Fibroblast of lung (primary cell): ENCODE measurements at regions not wholly inside any gene's neighbourhood (a gene's known extent, or its start where the extent isn't known, plus 50 kb on each side); places are given as distances from the start of the nearest gene placed in this dataset.

ENCODE experiments used
- EZH2 ChIP-seq: IDR thresholded peaks from 2 replicates; pipeline ENCODE4 v1.5.1; 2012; ENCODE audit warnings: low read length, control low read depth, mild to moderate bottlenecking; ENCODE audit errors: missing control alignments
- TF ChIP-seq, protein P1 (sequence below), 2 donors: IDR thresholded peaks in 1 of 2; conservative IDR thresholded peaks in 1 of 2; 1 replicate in 1 of 2; 2 replicates in 1 of 2; pipeline ENCODE4 v1.5.1; 2011 to 2012; ENCODE audit warnings: low read length in 2 of 2, control low read depth in 1 of 2, inconsistent platforms in 1 of 2, low read depth in 1 of 2, mild to moderate bottlenecking in 1 of 2

DNA sequence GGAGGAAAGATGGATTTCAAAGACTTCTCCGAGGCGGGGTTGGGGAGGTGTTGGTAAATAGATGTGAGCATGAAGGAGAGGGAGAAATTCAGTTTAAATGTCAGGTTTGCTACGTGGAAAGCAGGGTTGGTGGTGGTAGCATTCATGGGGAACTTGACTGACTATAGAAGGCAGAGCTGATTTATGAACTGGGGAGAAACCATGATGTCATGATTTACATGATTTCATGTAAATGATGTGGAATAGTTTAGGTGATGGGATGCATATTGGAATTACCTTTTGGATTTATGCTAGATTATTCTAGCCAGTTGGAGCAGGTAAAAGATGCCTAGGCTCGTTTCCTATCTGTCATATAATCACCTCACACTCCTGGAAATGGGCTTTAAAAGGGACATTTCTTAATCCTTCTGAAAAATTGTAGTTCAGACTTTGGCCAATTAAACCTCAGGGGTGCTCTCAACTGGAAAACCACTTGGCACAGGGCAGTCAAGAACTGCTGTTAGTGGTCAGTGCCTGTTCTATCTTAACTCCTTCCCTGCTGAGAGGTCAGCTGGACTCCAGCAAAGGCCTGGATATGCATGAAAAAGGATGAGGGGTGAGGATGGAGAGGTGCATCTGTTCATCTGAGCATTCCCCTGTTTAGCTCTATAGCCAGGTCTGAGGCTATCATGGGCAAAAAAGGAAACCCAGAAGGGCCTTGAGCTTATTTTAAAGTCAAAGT lies 50.1 kb upstream of the BASP1 start:
- TF ChIP-seq, protein P1, sequence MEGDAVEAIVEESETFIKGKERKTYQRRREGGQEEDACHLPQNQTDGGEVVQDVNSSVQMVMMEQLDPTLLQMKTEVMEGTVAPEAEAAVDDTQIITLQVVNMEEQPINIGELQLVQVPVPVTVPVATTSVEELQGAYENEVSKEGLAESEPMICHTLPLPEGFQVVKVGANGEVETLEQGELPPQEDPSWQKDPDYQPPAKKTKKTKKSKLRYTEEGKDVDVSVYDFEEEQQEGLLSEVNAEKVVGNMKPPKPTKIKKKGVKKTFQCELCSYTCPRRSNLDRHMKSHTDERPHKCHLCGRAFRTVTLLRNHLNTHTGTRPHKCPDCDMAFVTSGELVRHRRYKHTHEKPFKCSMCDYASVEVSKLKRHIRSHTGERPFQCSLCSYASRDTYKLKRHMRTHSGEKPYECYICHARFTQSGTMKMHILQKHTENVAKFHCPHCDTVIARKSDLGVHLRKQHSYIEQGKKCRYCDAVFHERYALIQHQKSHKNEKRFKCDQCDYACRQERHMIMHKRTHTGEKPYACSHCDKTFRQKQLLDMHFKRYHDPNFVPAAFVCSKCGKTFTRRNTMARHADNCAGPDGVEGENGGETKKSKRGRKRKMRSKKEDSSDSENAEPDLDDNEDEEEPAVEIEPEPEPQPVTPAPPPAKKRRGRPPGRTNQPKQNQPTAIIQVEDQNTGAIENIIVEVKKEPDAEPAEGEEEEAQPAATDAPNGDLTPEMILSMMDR (conservative IDR thresholded peaks at IDR 0.05 in 1 of 2, IDR thresholded peaks at IDR 0.05 in 1 of 2; ENCODE audit: low read depth in 1 of 2, low read length in 2 of 2), result no peak
- no peak for TF ChIP-seq EZH2
